Fibroblast of lung (primary cell): ENCODE measurements at regions not wholly inside any gene's neighbourhood (a gene's known extent, or its start where the extent isn't known, plus 50 kb on each side); places are given as distances from the start of the nearest gene placed in this dataset.

ENCODE experiments used
- EZH2 ChIP-seq: IDR thresholded peaks from 2 replicates; pipeline ENCODE4 v1.5.1; 2012; ENCODE audit warnings: low read length, control low read depth, mild to moderate bottlenecking; ENCODE audit errors: missing control alignments
- TF ChIP-seq, protein P1 (sequence below), 2 donors: IDR thresholded peaks in 1 of 2; conservative IDR thresholded peaks in 1 of 2; 1 replicate in 1 of 2; 2 replicates in 1 of 2; pipeline ENCODE4 v1.5.1; 2011 to 2012; ENCODE audit warnings: low read length in 2 of 2, control low read depth in 1 of 2, inconsistent platforms in 1 of 2, low read depth in 1 of 2, mild to moderate bottlenecking in 1 of 2

DNA sequence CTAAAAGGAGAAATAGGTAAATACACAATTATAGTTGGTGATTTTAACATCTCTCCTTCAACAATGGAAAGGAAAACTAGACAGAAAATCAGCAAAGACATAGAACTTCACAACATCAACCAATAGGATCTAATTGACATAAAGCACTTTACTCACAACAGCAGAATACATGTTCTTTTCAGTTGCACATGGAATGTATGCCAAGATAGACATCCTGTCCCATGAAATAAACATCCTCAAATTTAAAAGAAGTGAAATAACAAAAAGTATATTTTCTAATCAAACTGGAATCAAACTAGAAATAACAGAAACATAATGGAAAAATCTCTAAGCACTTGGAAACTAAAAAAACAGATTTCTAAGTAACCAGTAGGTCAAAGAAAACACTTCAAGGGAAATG, 296.2 kb upstream of the RGS6 start:
- TF ChIP-seq, protein P1, sequence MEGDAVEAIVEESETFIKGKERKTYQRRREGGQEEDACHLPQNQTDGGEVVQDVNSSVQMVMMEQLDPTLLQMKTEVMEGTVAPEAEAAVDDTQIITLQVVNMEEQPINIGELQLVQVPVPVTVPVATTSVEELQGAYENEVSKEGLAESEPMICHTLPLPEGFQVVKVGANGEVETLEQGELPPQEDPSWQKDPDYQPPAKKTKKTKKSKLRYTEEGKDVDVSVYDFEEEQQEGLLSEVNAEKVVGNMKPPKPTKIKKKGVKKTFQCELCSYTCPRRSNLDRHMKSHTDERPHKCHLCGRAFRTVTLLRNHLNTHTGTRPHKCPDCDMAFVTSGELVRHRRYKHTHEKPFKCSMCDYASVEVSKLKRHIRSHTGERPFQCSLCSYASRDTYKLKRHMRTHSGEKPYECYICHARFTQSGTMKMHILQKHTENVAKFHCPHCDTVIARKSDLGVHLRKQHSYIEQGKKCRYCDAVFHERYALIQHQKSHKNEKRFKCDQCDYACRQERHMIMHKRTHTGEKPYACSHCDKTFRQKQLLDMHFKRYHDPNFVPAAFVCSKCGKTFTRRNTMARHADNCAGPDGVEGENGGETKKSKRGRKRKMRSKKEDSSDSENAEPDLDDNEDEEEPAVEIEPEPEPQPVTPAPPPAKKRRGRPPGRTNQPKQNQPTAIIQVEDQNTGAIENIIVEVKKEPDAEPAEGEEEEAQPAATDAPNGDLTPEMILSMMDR (conservative IDR thresholded peaks at IDR 0.05 in 1 of 2, IDR thresholded peaks at IDR 0.05 in 1 of 2; ENCODE audit: low read depth in 1 of 2, low read length in 2 of 2): no peak
- TF ChIP-seq EZH2: no peak
